ENCODE measurements at regions not wholly inside any gene's neighbourhood (a gene's known extent, or its start where the extent isn't known, plus 50 kb on each side); places are given as distances from the start of the nearest gene placed in this dataset.

DNA sequence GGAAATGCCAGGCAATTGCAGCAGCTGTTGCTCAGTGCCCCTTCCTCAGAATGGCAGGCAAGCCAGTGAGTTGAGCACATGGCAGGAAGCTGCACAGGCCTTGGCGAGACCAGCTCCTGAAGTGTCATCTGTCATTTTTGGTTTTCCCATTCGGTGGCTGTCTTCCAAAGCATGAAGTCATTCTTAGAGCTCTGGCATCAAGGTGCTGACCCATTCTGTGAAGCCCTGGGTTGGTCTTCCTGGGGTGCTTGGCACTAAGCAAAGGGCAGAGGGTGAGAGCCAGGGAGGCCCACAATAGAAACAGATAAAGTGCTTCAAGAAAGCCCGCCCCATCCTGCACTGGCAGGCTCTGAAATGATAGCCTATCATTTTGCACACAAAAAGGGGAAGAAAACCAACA lies 150.5 kb downstream of the VAPA start:
- FAIRE-seq = no peak
- peaks cover 25% of the 10 kb centered on the region for H3K27me3 Mint-ChIP-seq (ENCODE audit: low read depth, unreplicated experiment)
- TF ChIP-seq CTCF (IDR thresholded peaks at IDR 0.05; ENCODE audit: insufficient read depth, low read depth, low read length) = no peak
- Histone ChIP-seq H3K27ac (ENCODE audit: low read depth, low read length) (no peak overlapping the region), H3K4me1 (ENCODE audit: insufficient read depth, low read length) (no peaks in the 10 kb centered on the region), H3K79me2 (ENCODE audit: insufficient read depth, low read length) (no peaks in the 10 kb centered on the region), H3K27me3 (ENCODE audit: insufficient read depth, low read length) (no peaks in the 10 kb centered on the region), H3K36me3 (ENCODE audit: insufficient read depth, low read length) (no peaks in the 10 kb centered on the region), H4K20me1 (ENCODE audit: insufficient read depth, low read length) (no peaks in the 10 kb centered on the region), H3K4me2 (ENCODE audit: low read length) (no peak overlapping the region), H3K9ac (ENCODE audit: low read length) (no peak overlapping the region), H3K9me3 (ENCODE audit: insufficient read depth, low read depth, low read length) (no peaks in the 10 kb centered on the region), H3K4me3 (ENCODE audit: insufficient read depth, low read depth, low read length) (no peak overlapping the region), H2AFZ (ENCODE audit: low read depth, low read length) (no peak overlapping the region)
- no peaks in the 10 kb centered on the region for H3K9me3 Mint-ChIP-seq (ENCODE audit: unreplicated experiment)
- H3K4me1 Mint-ChIP-seq (ENCODE audit: low read depth, unreplicated experiment) = peaks cover 17% of the 10 kb centered on the region
- no peak for DNase-seq (ENCODE audit: low read depth)
- H3K4me3 Mint-ChIP-seq (ENCODE audit: unreplicated experiment) = no peak overlapping the region
- H3K36me3 Mint-ChIP-seq (ENCODE audit: low read depth, unreplicated experiment) = no peaks in the 10 kb centered on the region
- H3K27ac Mint-ChIP-seq (ENCODE audit: unreplicated experiment) = no peak overlapping the region

GRCh38 chr18:10065296-10065695 lies 151.5 kb downstream of the VAPA start:
- H3K4me1 ChIP-seq (ENCODE audit: insufficient read depth, low read length) = no peaks in the 10 kb centered on the region
- H3K4me2 ChIP-seq (ENCODE audit: low read length) = no peak overlapping the region
- Mint-ChIP-seq H3K9me3 (ENCODE audit: unreplicated experiment) (no peaks in the 10 kb centered on the region), H3K4me3 (ENCODE audit: unreplicated experiment) (no peak overlapping the region), H3K27me3 (ENCODE audit: low read depth, unreplicated experiment) (peaks cover 23% of the 10 kb centered on the region), H3K36me3 (ENCODE audit: low read depth, unreplicated experiment) (no peaks in the 10 kb centered on the region), H3K27ac (ENCODE audit: unreplicated experiment) (no peak overlapping the region), H3K4me1 (ENCODE audit: low read depth, unreplicated experiment) (peaks cover 17% of the 10 kb centered on the region)
- H4K20me1 ChIP-seq (ENCODE audit: insufficient read depth, low read length) = no peaks in the 10 kb centered on the region
- no peak overlapping the region for H3K27ac ChIP-seq (ENCODE audit: low read depth, low read length)
- no peak overlapping the region for H3K9ac ChIP-seq (ENCODE audit: low read length)
- H3K27me3 ChIP-seq (ENCODE audit: insufficient read depth, low read length) = no peaks in the 10 kb centered on the region
- H3K4me3 ChIP-seq (ENCODE audit: insufficient read depth, low read depth, low read length) = no peak overlapping the region
- TF ChIP-seq EZH2 (IDR thresholded peaks at IDR 0.05; ENCODE audit: insufficient read depth, low read length) (no peak), CTCF (IDR thresholded peaks at IDR 0.05; ENCODE audit: insufficient read depth, low read depth, low read length) (no peak)
- no peaks in the 10 kb centered on the region for H3K36me3 ChIP-seq (ENCODE audit: insufficient read depth, low read length)
- no peak for FAIRE-seq
- H3K9me3 ChIP-seq (ENCODE audit: insufficient read depth, low read depth, low read length) = no peaks in the 10 kb centered on the region
- no peaks in the 10 kb centered on the region for H3K79me2 ChIP-seq (ENCODE audit: insufficient read depth, low read length)
- no peak for DNase-seq (ENCODE audit: low read depth)
- no peak overlapping the region for H2AFZ ChIP-seq (ENCODE audit: low read depth, low read length)

GRCh38 chr18:10067670-10068659 lies 154.1 kb downstream of the VAPA start:
- FAIRE-seq (no peak), DNase-seq (ENCODE audit: low read depth) (no peak)
- H3K4me1 Mint-ChIP-seq (ENCODE audit: low read depth, unreplicated experiment) = peaks cover 14% of the 10 kb centered on the region
- H4K20me1 ChIP-seq (ENCODE audit: insufficient read depth, low read length) = no peaks in the 10 kb centered on the region
- no peak overlapping the region for H3K4me3 Mint-ChIP-seq (ENCODE audit: unreplicated experiment)
- H2AFZ ChIP-seq (ENCODE audit: low read depth, low read length) = no peak overlapping the region
- no peaks in the 10 kb centered on the region for H3K4me1 ChIP-seq (ENCODE audit: insufficient read depth, low read length)
- no peaks in the 10 kb centered on the region for H3K9me3 ChIP-seq (ENCODE audit: insufficient read depth, low read depth, low read length)
- H3K79me2 ChIP-seq (ENCODE audit: insufficient read depth, low read length) = no peaks in the 10 kb centered on the region
- H3K4me3 ChIP-seq (ENCODE audit: insufficient read depth, low read depth, low read length) = no peak overlapping the region
- no peak overlapping the region for H3K9ac ChIP-seq (ENCODE audit: low read length)
- H3K4me2 ChIP-seq (ENCODE audit: low read length) = no peak overlapping the region
- H3K36me3 ChIP-seq (ENCODE audit: insufficient read depth, low read length) = no peaks in the 10 kb centered on the region
- TF ChIP-seq EZH2 (IDR thresholded peaks at IDR 0.05; ENCODE audit: insufficient read depth, low read length) (no peak), CTCF (IDR thresholded peaks at IDR 0.05; ENCODE audit: insufficient read depth, low read depth, low read length) (no peak)
- H3K27ac Mint-ChIP-seq (ENCODE audit: unreplicated experiment) = no peak overlapping the region
- H3K9me3 Mint-ChIP-seq (ENCODE audit: unreplicated experiment) = no peaks in the 10 kb centered on the region
- H3K27ac ChIP-seq (ENCODE audit: low read depth, low read length) = no peak overlapping the region
- H3K27me3 ChIP-seq (ENCODE audit: insufficient read depth, low read length) = peaks cover under 1% of the 10 kb centered on the region
- peaks cover 31% of the 10 kb centered on the region for H3K27me3 Mint-ChIP-seq (ENCODE audit: low read depth, unreplicated experiment)
- no peaks in the 10 kb centered on the region for H3K36me3 Mint-ChIP-seq (ENCODE audit: low read depth, unreplicated experiment)

All from astrocyte (in vitro differentiated cells and primary cell).